ENCODE measurements at regions not wholly inside any gene's neighbourhood (a gene's known extent, or its start where the extent isn't known, plus 50 kb on each side); places are given as distances from the start of the nearest gene placed in this dataset.

DNA sequence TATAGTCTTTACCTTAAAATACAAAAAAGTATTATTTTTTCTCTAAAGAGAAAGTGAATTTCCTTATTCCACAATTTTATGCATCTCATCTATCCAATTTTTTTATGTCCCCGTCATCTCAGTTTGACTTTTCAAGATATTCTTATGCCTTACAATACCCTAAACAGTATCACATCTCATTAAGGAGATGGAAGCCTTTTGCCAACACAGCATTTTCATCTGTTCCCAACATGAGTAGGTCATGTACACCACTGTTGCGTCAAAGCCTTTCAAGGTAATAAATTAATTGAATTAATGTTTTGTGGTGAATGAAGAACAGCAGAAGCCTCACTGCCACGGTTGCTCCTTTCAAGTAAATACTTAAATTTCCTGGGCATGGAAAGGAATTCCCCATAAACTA lies 299.4 kb downstream of the EPHA4 start:
- in situ Hi-C loops (cut with MboI; ENCODE audit: low pct_unique_long_range_greater_than_20kb, low sequenced_read_pairs, unreplicated experiment) = no loop called here
- DNase-seq (ENCODE audit: low spot score) = no peak
- no peak for TF ChIP-seq CTCF (IDR thresholded peaks at IDR 0.05; ENCODE audit: extremely low read depth, insufficient read depth, missing control alignments)

DNA sequence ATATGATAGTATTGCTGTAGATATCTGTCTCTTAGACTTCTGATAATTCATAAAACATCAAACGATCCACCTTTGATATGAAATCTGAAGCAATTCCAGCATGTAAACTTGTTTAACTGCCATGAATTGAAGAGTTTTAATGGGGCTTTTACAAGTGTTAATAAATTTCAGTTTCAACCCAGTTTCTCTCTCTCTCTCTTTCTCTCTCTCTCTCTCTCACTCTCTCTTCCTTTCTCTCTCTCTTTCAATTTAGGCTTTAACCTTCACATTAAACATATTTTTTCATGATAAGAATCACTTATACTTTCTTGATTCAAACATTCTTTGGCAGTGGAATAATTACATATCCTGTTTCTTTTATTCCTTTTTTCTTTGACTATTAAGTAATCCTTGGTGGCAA lies 296.1 kb downstream of the EPHA4 start:
- no peak for TF ChIP-seq CTCF (IDR thresholded peaks at IDR 0.05; ENCODE audit: extremely low read depth, insufficient read depth, missing control alignments)
- no peak for DNase-seq (ENCODE audit: low spot score)
- in situ Hi-C loops (cut with MboI; ENCODE audit: low pct_unique_long_range_greater_than_20kb, low sequenced_read_pairs, unreplicated experiment) = no loop called here

GRCh38 chr2:221276601-221277000 lies 295.5 kb downstream of the EPHA4 start:
- TF ChIP-seq CTCF (IDR thresholded peaks at IDR 0.05; ENCODE audit: extremely low read depth, insufficient read depth, missing control alignments) = no peak
- in situ Hi-C loops (cut with MboI; ENCODE audit: low pct_unique_long_range_greater_than_20kb, low sequenced_read_pairs, unreplicated experiment) = no loop called here
- DNase-seq (ENCODE audit: low spot score) = no peak

DNA sequence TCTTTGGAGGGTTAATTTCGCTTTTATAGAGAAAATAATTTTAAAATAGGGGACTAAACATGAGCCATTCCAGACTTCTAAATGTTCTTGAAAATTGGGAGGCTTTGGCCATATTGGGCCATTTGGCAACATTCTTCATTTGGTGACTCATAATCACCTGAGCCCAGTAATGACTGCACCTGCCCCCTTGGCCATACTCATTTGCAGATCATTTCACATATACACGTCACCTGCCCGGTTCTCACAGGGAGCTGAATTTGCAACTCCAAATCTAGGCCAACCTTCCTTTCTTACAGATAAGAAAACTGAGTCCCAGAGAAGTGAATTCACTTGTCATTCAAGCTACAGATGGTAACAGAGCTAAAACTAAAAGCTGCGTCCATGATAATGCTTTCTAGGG lies 289.7 kb downstream of the EPHA4 start:
- DNase-seq (ENCODE audit: low spot score) = no peak
- in situ Hi-C loops (cut with MboI; ENCODE audit: low pct_unique_long_range_greater_than_20kb, low sequenced_read_pairs, unreplicated experiment) = no loop called here
- TF ChIP-seq CTCF (IDR thresholded peaks at IDR 0.05; ENCODE audit: extremely low read depth, insufficient read depth, missing control alignments) = no peak

DNA sequence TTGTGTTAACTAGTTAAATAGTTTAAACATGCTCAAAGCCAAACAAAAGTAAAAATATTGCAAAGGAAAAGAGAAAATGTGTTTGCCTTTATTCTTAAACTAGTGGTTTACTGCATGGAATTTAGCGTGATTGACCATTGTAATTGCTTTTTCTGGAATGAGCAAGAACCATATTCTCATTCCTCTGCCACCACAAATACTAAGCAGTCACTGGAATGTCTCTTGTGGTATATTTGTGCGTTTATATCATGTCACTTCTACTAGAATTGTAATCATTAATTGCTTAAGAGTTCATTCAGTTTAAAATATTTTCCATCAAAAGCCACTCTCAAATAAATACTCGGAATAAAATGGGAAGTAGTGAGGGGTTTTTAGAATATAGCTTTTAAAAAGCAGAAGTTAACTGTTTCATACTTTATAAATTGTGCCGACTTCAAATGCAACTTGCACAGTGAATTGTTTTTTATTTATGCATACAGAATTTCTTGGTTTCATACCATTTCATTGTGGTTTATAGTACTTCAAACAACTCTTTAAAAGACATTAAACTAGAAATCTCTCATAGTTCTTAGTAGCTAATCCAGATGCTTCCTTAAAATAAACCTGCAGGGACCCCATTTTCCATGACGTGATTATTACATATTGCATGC lies 288.1 kb downstream of the EPHA4 start:
- TF ChIP-seq CTCF (IDR thresholded peaks at IDR 0.05; ENCODE audit: extremely low read depth, insufficient read depth, missing control alignments) = no peak
- in situ Hi-C loops (cut with MboI; ENCODE audit: low pct_unique_long_range_greater_than_20kb, low sequenced_read_pairs, unreplicated experiment) = no loop called here
- no peak for DNase-seq (ENCODE audit: low spot score)

GRCh38 chr2:221285148-221285547 lies 287.0 kb downstream of the EPHA4 start:
- in situ Hi-C loops (cut with MboI; ENCODE audit: low pct_unique_long_range_greater_than_20kb, low sequenced_read_pairs, unreplicated experiment) = no loop called here
- DNase-seq (ENCODE audit: low spot score) = no peak
- no peak for TF ChIP-seq CTCF (IDR thresholded peaks at IDR 0.05; ENCODE audit: extremely low read depth, insufficient read depth, missing control alignments)

DNA sequence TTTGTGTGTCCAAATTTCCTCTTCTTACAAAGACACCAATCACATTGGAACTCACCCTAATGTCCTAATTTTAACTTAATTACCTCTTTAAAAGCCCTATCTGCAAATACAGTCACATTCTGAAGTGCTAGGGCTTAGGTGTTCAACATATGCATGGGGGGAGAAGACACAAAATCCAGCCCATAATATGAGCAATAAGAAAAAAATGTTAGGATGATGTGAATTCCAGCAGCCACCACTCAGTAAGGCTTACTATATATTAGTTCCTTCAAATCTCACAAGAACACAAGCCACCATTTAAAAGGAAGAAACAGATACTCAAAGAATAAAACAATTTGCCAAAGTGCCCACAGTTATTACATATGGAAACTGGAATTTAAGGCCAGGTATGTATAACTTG lies 285.7 kb downstream of the EPHA4 start:
- no peak for TF ChIP-seq CTCF (IDR thresholded peaks at IDR 0.05; ENCODE audit: extremely low read depth, insufficient read depth, missing control alignments)
- in situ Hi-C loops (cut with MboI; ENCODE audit: low pct_unique_long_range_greater_than_20kb, low sequenced_read_pairs, unreplicated experiment) = no loop called here
- DNase-seq (ENCODE audit: low spot score) = no peak
